SHP77 treated with DMSO at 0.1 percent for 48 hours (cell line): ENCODE measurements at regions not wholly inside any gene's neighbourhood (a gene's known extent, or its start where the extent isn't known, plus 50 kb on each side); places are given as distances from the start of the nearest gene placed in this dataset.
"Not testable (repeated sequence)": the region's sequence is repeated elsewhere in the genome, so short reads cannot be mapped to it uniquely, and the experiment has no call there.

Source experiments
- DNase-seq: peaks from one replicate; lab custom pipeline; 2025; lab: John Stamatoyannopoulos, UW

GRCh38 chr6:132045877-132046276, 94.7 kb upstream of the CCN2 start:
- DNase-seq = no peak

- no peak for DNase-seq
Observed at GRCh38 chr6:132043148-132043547, 92.0 kb upstream of the CCN2 start.

- DNase-seq = no peak
Observed at GRCh38 chr6:132041706-132042105, 90.5 kb upstream of the CCN2 start.

- no peak for DNase-seq
Observed at GRCh38 chr6:132028029-132028428, 76.9 kb upstream of the CCN2 start.

- no peak for DNase-seq
Observed at GRCh38 chr6:132025468-132025867, 74.3 kb upstream of the CCN2 start.

GRCh38 chr6:132023490-132023889, 72.3 kb upstream of the CCN2 start:
- DNase-seq = no peak

GRCh38 chr6:132021552-132022375, 70.6 kb upstream of the CCN2 start:
- no peak for DNase-seq

- not testable (repeated sequence) for DNase-seq
Observed at GRCh38 chr6:132020918-132021317, 69.7 kb upstream of the CCN2 start.

GRCh38 chr6:132020138-132020581, 69.0 kb upstream of the CCN2 start:
- DNase-seq = peak; percentile 3

GRCh38 chr6:132019586-132019985, 68.4 kb upstream of the CCN2 start:
- DNase-seq = no peak

- no peak for DNase-seq
Observed at GRCh38 chr6:132017942-132018341, 66.8 kb upstream of the CCN2 start.

- DNase-seq = no peak
Observed at GRCh38 chr6:132016396-132016795, 65.2 kb upstream of the CCN2 start.

GRCh38 chr6:132011582-132011981, 60.4 kb upstream of the CCN2 start:
- DNase-seq = no peak

GRCh38 chr6:132009175-132009574, 58.0 kb upstream of the CCN2 start:
- DNase-seq = no peak

GRCh38 chr6:132007474-132008190, 56.5 kb upstream of the CCN2 start:
- no peak for DNase-seq

GRCh38 chr6:132005178-132005577, 54.0 kb upstream of the CCN2 start:
- no peak for DNase-seq

- DNase-seq = no peak
Observed at GRCh38 chr6:132004668-132005067, 53.5 kb upstream of the CCN2 start.

GRCh38 chr6:132003516-132004178, 52.5 kb upstream of the CCN2 start:
- no peak for DNase-seq
